ENCODE measurements at regions not wholly inside any gene's neighbourhood (a gene's known extent, or its start where the extent isn't known, plus 50 kb on each side); places are given as distances from the start of the nearest gene placed in this dataset.

GRCh38 chr7:25037325-25037724 is 57.3 kb upstream of the OSBPL3 start:
- DNase-seq (ENCODE audit: low read depth, low spot score): no peak
- in situ Hi-C loops (cut with HindIII; ENCODE audit: low sequenced_read_pairs): no loop called here
- TF ChIP-seq CTCF (IDR thresholded peaks at IDR 0.05; ENCODE audit: low read depth, low read length): no peak
- H3K4me3 ChIP-seq (ENCODE audit: low read depth, low read length): no peak overlapping the region

- no peak for DNase-seq (ENCODE audit: low read depth, low spot score)
- H3K4me3 ChIP-seq (ENCODE audit: low read depth, low read length): no peak overlapping the region
- no peak for TF ChIP-seq CTCF (IDR thresholded peaks at IDR 0.05; ENCODE audit: low read depth, low read length)
- in situ Hi-C loops (cut with HindIII; ENCODE audit: low sequenced_read_pairs): no loop called here
Observed at GRCh38 chr7:25035274-25035673, 55.3 kb upstream of the OSBPL3 start.

GRCh38 chr7:25034136-25034535 is 54.2 kb upstream of the OSBPL3 start:
- in situ Hi-C loops (cut with HindIII; ENCODE audit: low sequenced_read_pairs): no loop called here
- no peak for DNase-seq (ENCODE audit: low read depth, low spot score)
- TF ChIP-seq CTCF (IDR thresholded peaks at IDR 0.05; ENCODE audit: low read depth, low read length): no peak
- H3K4me3 ChIP-seq (ENCODE audit: low read depth, low read length): no peak overlapping the region

- H3K4me3 ChIP-seq (ENCODE audit: low read depth, low read length): no peak overlapping the region
- peak; percentile 35 for DNase-seq (ENCODE audit: low read depth, low spot score)
- TF ChIP-seq CTCF (IDR thresholded peaks at IDR 0.05; ENCODE audit: low read depth, low read length): no peak
- in situ Hi-C loops (cut with HindIII; ENCODE audit: low sequenced_read_pairs): no loop called here
Observed at GRCh38 chr7:25032774-25033743, 53.1 kb upstream of the OSBPL3 start.

GRCh38 chr7:25031432-25031831 is 51.5 kb upstream of the OSBPL3 start:
- H3K4me3 ChIP-seq (ENCODE audit: low read depth, low read length): no peak overlapping the region
- peak; percentile 10 for TF ChIP-seq CTCF (IDR thresholded peaks at IDR 0.05; ENCODE audit: low read depth, low read length)
- DNase-seq (ENCODE audit: low read depth, low spot score): peak; percentile 30
- in situ Hi-C loops (cut with HindIII; ENCODE audit: low sequenced_read_pairs): no loop called here

DNA sequence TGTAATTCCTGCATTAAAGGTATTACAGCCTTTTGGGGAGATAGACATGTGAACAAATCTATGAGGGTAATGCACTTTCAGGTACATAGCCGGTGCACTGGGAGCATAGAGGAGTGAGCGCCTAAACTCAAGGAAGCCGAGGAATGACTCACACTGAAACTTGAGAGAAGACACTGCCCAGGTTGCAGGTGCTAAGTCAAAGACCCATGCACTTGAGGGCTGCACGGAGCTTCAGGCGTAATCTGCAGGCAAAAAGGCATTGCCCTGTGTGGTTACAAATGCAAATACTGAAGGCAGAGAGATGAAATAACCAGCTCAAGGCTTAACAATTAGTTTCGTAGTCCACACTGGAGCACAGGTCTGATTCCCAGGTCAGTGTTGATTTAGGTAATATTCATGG is 51.0 kb upstream of the OSBPL3 start:
- DNase-seq (ENCODE audit: low read depth, low spot score): no peak
- no peak overlapping the region for H3K4me3 ChIP-seq (ENCODE audit: low read depth, low read length)
- in situ Hi-C loops (cut with HindIII; ENCODE audit: low sequenced_read_pairs): no loop called here
- no peak for TF ChIP-seq CTCF (IDR thresholded peaks at IDR 0.05; ENCODE audit: low read depth, low read length)
